ENCODE measurements at regions not wholly inside any gene's neighbourhood (a gene's known extent, or its start where the extent isn't known, plus 50 kb on each side); places are given as distances from the start of the nearest gene placed in this dataset.

DNA sequence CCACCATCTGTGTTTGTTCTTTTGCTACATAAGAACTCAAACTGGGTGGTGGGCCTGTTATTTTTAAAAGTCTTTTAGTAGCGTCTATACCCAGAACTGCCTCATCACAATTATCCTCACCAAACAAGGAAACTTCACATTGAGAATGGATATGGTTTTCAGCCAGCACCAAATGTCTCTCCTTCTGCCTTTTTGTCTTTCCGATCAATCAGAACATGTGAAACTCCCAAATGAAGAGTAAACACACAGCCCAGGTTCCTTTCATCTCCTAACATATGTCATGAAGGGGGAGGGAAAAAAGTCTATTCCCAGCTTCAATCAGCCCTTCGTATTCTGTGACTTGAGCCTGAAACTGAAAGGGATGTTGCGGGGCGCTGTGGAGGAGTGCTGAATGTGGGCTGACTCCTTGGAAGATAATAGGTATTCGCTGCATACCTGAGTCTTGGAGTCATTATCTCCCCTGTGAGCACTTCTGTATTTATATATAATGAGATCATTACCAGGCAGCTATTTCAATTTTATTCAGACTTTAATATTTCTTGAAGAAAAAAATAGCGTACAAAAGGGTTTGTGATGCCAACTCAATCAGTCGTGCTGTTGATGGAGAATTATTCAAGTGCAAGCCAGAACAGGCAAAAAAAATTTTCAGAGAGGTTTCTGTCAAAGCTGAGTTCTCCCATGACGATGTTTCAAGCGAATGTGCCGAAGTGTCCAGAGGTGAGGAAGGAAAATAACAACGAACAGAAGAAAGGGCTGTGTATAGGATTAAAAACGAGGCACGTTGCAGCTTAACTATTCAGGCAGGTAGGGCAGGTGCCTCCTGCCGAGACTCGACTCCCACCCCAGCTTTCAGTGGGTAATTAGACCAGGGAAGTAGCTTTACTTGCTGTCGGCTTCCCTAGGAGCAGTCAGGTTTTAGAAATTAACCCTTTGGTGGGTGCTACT is 163.9 kb upstream of the NOCT start:
- H3K4me3 ChIP-seq (ENCODE audit: low read depth, low read length), result 0 out of 2 replicates have a peak overlapping the region, but pooled peaks have one; percentile 9
- TF ChIP-seq, protein P1, sequence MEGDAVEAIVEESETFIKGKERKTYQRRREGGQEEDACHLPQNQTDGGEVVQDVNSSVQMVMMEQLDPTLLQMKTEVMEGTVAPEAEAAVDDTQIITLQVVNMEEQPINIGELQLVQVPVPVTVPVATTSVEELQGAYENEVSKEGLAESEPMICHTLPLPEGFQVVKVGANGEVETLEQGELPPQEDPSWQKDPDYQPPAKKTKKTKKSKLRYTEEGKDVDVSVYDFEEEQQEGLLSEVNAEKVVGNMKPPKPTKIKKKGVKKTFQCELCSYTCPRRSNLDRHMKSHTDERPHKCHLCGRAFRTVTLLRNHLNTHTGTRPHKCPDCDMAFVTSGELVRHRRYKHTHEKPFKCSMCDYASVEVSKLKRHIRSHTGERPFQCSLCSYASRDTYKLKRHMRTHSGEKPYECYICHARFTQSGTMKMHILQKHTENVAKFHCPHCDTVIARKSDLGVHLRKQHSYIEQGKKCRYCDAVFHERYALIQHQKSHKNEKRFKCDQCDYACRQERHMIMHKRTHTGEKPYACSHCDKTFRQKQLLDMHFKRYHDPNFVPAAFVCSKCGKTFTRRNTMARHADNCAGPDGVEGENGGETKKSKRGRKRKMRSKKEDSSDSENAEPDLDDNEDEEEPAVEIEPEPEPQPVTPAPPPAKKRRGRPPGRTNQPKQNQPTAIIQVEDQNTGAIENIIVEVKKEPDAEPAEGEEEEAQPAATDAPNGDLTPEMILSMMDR (IDR thresholded peaks at IDR 0.05; ENCODE audit: low read depth, low read length), result no peak

GRCh38 chr4:138845664-138846063 is 169.9 kb upstream of the NOCT start:
- TF ChIP-seq, protein P1 (IDR thresholded peaks at IDR 0.05; ENCODE audit: low read depth, low read length), result no peak
- H3K4me3 ChIP-seq (ENCODE audit: low read depth, low read length), result no peak overlapping the region

DNA sequence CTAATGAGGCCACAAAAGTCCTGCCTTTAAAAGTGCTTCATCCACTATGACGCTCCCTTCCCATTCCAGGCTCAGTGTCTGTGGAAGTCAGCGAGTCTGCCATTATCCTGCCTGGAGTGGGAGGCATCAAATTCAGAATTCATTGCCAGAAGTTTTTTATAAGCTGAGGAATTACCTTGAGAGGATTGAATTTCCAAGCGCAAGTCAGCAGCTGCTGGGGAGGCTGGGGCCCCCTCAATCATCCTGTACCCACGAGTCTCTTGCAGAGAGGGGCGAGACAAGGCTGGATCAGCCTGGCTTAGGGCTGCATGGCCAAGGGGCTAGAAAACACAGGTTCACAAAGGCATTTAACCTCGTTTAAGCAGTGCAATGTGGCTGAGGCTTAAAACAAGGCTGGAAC is 170.5 kb upstream of the NOCT start:
- H3K4me3 ChIP-seq (ENCODE audit: low read depth, low read length), result no peak overlapping the region
- TF ChIP-seq, protein P1 (IDR thresholded peaks at IDR 0.05; ENCODE audit: low read depth, low read length), result no peak

DNA sequence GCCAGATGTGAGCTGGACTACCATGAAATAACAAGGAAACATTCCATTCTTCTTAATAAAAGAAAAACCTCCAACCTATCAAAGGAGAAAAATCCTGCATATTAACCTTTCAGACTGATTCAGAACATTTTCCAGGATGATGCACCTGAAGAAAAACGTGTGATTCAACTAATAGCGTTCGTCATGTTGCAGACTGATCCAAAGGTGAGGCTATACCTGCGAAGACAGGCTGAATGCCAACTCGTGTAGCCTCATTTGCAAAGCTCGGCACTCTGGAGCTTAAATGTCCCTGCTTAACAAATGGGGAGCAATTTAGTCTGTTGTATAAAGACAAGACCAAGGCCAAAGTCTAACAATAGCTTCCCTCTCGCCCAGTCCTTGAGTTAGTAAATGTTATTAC is 172.0 kb upstream of the NOCT start:
- H3K4me3 ChIP-seq (ENCODE audit: low read depth, low read length), result no peak overlapping the region
- TF ChIP-seq, protein P1 (IDR thresholded peaks at IDR 0.05; ENCODE audit: low read depth, low read length), result no peak

DNA sequence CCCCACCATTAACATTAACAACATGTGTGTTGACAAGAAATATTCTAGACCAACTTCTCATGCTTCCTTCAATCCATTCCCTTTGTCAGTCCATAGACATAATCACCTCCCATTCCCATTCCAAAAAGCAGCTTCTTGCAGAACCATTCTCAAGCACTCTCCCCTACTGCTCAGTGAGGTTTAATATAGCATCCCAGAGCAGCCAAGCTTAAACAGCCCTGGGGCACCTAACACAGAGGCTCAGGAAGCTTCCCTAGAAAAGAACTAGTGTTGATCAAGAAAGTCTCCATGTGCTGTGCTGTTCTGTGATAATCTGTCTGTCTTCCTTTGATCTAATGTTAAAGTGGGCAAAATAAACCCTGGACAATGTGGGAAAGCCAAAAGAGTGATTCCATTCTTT is 174.2 kb upstream of the NOCT start:
- TF ChIP-seq, protein P1 (IDR thresholded peaks at IDR 0.05; ENCODE audit: low read depth, low read length), result no peak
- H3K4me3 ChIP-seq (ENCODE audit: low read depth, low read length), result no peak overlapping the region

DNA sequence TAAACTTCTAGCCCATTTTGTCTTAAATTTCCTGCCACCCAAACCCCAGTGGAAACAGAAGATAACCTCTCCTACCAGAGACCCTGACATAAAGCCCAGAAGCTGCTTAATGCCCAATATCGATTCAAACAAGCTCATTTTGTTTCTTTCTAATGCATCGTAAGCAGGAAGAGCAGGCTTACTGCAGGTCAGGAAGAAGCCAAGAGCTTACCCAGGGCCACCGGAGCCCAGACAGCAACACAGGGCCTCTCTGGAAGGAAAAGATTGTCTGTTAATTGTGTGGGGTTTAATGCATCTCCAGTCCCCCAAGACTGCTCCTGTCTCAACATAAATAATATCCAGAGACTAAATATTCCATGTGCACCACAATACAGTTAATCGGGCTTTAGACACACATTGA is 177.3 kb upstream of the NOCT start:
- H3K4me3 ChIP-seq (ENCODE audit: low read depth, low read length), result no peak overlapping the region
- TF ChIP-seq, protein P1 (IDR thresholded peaks at IDR 0.05; ENCODE audit: low read depth, low read length), result no peak

DNA sequence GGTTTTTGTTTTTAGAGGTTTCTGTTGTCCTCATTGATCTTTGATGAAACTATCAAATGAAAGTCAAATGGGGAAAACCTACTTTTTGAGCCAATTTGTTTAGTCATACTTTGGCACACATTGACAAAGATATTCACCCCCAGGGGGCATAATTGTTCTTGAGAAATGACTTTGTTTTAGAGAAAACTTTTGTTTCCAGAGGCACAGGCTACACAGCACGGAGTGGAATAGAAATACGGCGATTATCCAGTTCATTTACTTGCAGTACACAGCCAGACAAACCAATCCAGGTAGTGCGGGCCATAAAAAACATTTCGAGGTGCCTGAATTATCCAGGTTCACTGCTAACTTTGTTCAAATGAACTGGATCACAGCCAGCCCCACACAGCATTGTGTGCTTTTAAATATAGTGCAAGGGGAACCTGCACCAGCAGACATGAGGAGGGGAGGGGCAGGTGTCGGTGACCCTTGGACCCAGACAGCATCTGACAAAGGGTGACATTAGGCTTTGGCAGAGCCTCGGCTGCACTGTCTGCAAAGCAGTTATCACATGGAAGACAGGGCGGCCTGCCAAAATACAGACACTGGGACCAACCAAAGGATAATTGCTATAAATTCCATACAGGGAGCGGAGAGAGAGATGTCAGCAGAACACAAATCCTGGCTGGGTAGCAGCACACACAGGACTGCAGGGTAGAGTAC is 179.6 kb upstream of the NOCT start:
- TF ChIP-seq, protein P1 (IDR thresholded peaks at IDR 0.05; ENCODE audit: low read depth, low read length), result no peak
- no peak overlapping the region for H3K4me3 ChIP-seq (ENCODE audit: low read depth, low read length)
